ENCODE measurements at regions not wholly inside any gene's neighbourhood (a gene's known extent, or its start where the extent isn't known, plus 50 kb on each side); places are given as distances from the start of the nearest gene placed in this dataset.

DNA sequence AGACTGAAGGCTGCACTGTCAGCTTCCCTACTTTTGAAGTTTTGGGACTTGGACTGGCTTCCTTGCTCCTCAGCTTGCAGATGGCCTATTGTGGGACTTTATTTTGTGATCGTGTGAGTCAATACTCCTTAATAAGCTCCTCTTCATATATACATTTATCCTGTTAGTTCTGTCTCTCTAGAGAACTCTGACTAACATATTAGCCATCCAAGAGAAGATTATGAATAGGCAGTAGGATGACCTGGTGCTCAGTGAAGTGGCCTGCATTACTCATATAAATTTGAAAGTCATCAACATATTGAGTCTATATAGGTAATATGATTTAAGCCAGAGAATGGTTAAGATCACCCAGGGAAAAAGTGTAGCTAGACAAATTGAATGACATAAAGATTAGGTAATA lies 136.3 kb upstream of the UFM1 start:
- no peaks in the 10 kb centered on the region for H3K9me3 ChIP-seq (ENCODE audit: low read depth)
- no peaks in the 10 kb centered on the region for H3K4me1 ChIP-seq (ENCODE audit: insufficient read depth)
- H3K79me2 ChIP-seq: no peaks in the 10 kb centered on the region
- H3K4me3 ChIP-seq: no peak overlapping the region
- H3K9me2 ChIP-seq (replicated peaks; ENCODE audit: insufficient read depth): no peaks in the 10 kb centered on the region
- no peaks in the 10 kb centered on the region for H4K20me1 ChIP-seq (ENCODE audit: insufficient read depth, poor library complexity, severe bottlenecking)
- no peak overlapping the region for H3K4me2 ChIP-seq
- H3K27ac ChIP-seq: no peak overlapping the region
- TF ChIP-seq, protein P1, sequence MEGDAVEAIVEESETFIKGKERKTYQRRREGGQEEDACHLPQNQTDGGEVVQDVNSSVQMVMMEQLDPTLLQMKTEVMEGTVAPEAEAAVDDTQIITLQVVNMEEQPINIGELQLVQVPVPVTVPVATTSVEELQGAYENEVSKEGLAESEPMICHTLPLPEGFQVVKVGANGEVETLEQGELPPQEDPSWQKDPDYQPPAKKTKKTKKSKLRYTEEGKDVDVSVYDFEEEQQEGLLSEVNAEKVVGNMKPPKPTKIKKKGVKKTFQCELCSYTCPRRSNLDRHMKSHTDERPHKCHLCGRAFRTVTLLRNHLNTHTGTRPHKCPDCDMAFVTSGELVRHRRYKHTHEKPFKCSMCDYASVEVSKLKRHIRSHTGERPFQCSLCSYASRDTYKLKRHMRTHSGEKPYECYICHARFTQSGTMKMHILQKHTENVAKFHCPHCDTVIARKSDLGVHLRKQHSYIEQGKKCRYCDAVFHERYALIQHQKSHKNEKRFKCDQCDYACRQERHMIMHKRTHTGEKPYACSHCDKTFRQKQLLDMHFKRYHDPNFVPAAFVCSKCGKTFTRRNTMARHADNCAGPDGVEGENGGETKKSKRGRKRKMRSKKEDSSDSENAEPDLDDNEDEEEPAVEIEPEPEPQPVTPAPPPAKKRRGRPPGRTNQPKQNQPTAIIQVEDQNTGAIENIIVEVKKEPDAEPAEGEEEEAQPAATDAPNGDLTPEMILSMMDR (IDR thresholded peaks at IDR 0.05; ENCODE audit: poor library complexity): no peak
- no peak for TF ChIP-seq EZH2 (IDR thresholded peaks at IDR 0.05; ENCODE audit: borderline replicate concordance)
- 96% methylated on average over 1 of the region's 1 CpG for WGBS (ENCODE audit: low lambda C conversion rate, missing lambda C conversion rate)
- H2AFZ ChIP-seq: no peak overlapping the region
- DNase-seq (ENCODE audit: low spot score): no peak
- no peaks in the 10 kb centered on the region for H3K36me3 ChIP-seq (replicated peaks; ENCODE audit: insufficient read depth, low read depth)
- H3K27me3 ChIP-seq: no peaks in the 10 kb centered on the region

DNA sequence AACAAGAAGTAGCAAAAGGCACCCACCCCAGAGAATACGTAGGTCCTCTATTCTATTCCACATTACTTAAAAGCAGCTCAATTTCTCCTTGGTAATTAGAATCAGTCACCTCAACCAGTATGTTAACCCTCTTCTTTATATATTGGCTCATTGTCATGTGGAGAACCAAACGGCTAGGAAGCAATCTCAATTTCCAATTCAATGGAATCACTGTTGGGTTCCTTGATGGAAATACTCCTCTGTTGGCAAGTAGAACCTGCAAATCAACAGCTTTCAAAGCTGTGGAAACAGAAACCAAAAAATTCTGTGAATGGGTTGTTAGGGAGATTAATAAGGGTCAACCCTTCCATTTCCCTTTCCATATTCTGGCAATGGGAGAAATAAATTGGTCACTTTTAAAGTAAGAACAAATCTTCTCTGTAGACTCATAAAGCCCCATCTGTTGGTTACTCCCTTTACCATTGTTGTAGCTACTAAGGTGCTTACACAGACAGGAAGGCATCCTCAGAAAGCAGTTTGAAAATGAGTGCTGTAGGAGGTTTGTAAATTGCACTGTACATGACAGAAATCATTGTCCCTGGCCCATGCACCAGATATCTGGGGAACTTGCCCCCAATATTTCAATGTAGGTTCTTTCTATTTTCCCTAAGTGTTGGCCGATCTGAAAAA lies 138.6 kb upstream of the UFM1 start:
- H3K9me2 ChIP-seq (replicated peaks; ENCODE audit: insufficient read depth): no peaks in the 10 kb centered on the region
- no peaks in the 10 kb centered on the region for H3K27me3 ChIP-seq
- no peaks in the 10 kb centered on the region for H4K20me1 ChIP-seq (ENCODE audit: insufficient read depth, poor library complexity, severe bottlenecking)
- no peaks in the 10 kb centered on the region for H3K36me3 ChIP-seq (replicated peaks; ENCODE audit: insufficient read depth, low read depth)
- H3K4me1 ChIP-seq (ENCODE audit: insufficient read depth): no peaks in the 10 kb centered on the region
- TF ChIP-seq EZH2phosphoT487 (IDR thresholded peaks at IDR 0.05; ENCODE audit: low read depth, severe bottlenecking, unreplicated experiment) (no peak), EZH2 (IDR thresholded peaks at IDR 0.05; ENCODE audit: borderline replicate concordance) (no peak)
- TF ChIP-seq, protein P1 (IDR thresholded peaks at IDR 0.05; ENCODE audit: poor library complexity): no peak
- H3K9me3 ChIP-seq (ENCODE audit: low read depth): no peaks in the 10 kb centered on the region
- no peak overlapping the region for H3K4me2 ChIP-seq
- WGBS (ENCODE audit: low lambda C conversion rate, missing lambda C conversion rate): 84% methylated on average over 3 of the region's 3 CpGs
- H3K27ac ChIP-seq: no peak overlapping the region
- no peaks in the 10 kb centered on the region for H3K79me2 ChIP-seq
- H3K4me3 ChIP-seq: no peak overlapping the region
- no peak overlapping the region for H2AFZ ChIP-seq
- no peak for DNase-seq (ENCODE audit: low spot score)

DNA sequence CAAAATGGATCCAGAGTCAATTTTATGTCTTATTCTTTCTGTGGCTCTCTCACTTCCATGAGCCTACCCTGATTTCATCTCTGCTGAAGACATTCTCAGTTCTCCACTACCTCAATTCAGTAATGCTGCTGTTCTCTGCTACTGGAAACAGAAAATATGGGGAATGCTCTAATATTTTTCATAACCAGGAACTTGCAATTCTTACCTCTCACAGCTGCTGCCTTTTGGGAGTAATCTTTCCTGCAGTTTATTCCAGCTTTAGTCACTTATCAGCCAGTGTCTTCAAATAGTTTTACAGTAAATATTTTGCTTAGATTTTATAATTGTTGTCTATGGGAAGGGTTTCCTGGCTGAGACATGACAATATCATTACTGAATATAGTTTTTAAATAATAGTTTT lies 145.1 kb upstream of the UFM1 start:
- H3K4me2 ChIP-seq: no peak overlapping the region
- H3K9me3 ChIP-seq (ENCODE audit: low read depth): no peaks in the 10 kb centered on the region
- no peaks in the 10 kb centered on the region for H3K4me1 ChIP-seq (ENCODE audit: insufficient read depth)
- no peak overlapping the region for H3K4me3 ChIP-seq
- H2AFZ ChIP-seq: no peak overlapping the region
- no peak overlapping the region for H3K27ac ChIP-seq
- no peaks in the 10 kb centered on the region for H4K20me1 ChIP-seq (ENCODE audit: insufficient read depth, poor library complexity, severe bottlenecking)
- no peaks in the 10 kb centered on the region for H3K9me2 ChIP-seq (replicated peaks; ENCODE audit: insufficient read depth)
- H3K36me3 ChIP-seq (replicated peaks; ENCODE audit: insufficient read depth, low read depth): no peaks in the 10 kb centered on the region
- no peak for DNase-seq (ENCODE audit: low spot score)
- no peaks in the 10 kb centered on the region for H3K79me2 ChIP-seq
- H3K27me3 ChIP-seq: no peaks in the 10 kb centered on the region
- TF ChIP-seq, protein P1 (IDR thresholded peaks at IDR 0.05; ENCODE audit: poor library complexity): no peak
- TF ChIP-seq EZH2phosphoT487 (IDR thresholded peaks at IDR 0.05; ENCODE audit: low read depth, severe bottlenecking, unreplicated experiment) (no peak), EZH2 (IDR thresholded peaks at IDR 0.05; ENCODE audit: borderline replicate concordance) (no peak)

DNA sequence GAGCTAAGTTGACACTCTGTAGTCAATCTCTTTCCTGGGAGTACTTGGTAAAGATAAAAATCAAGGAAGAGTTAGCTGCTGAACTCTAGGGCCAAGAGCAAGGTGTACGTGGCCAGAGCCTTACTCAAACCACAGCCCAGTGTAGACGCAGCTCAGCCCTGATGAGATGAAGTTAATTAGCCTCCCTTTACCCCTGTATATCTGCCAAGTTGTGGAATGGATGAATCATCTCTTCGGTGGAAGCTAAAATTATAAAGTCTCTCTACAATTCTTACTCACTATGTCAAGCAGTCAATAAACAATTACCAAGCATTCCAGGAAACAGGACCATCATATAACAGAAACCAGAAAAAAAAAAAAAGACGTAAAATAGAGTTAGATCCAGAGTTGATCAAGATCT lies 146.9 kb upstream of the UFM1 start:
- Histone ChIP-seq H3K27me3 (no peaks in the 10 kb centered on the region), H2AFZ (no peak overlapping the region), H3K4me3 (no peak overlapping the region), H3K79me2 (no peaks in the 10 kb centered on the region), H3K36me3 (replicated peaks; ENCODE audit: insufficient read depth, low read depth) (no peaks in the 10 kb centered on the region), H3K9me2 (replicated peaks; ENCODE audit: insufficient read depth) (no peaks in the 10 kb centered on the region), H3K9me3 (ENCODE audit: low read depth) (no peaks in the 10 kb centered on the region), H3K27ac (no peak overlapping the region), H3K4me1 (ENCODE audit: insufficient read depth) (no peaks in the 10 kb centered on the region), H4K20me1 (ENCODE audit: insufficient read depth, poor library complexity, severe bottlenecking) (no peaks in the 10 kb centered on the region), H3K4me2 (no peak overlapping the region)
- WGBS (ENCODE audit: low lambda C conversion rate, missing lambda C conversion rate): 76% methylated on average over 4 of the region's 4 CpGs
- no peak for DNase-seq (ENCODE audit: low spot score)
- TF ChIP-seq, protein P1 (IDR thresholded peaks at IDR 0.05; ENCODE audit: poor library complexity): no peak
- no peak for TF ChIP-seq EZH2 (IDR thresholded peaks at IDR 0.05; ENCODE audit: borderline replicate concordance)
